Activated naive CD4-positive, alpha-beta T cell treated with anti-CD3 and anti-CD28 coated beads, Interleukin-2, amount 10 ng/mL, durations not matched to agents 7 days and 5 days (primary cell): ENCODE measurements at regions not wholly inside any gene's neighbourhood (a gene's known extent, or its start where the extent isn't known, plus 50 kb on each side); places are given as distances from the start of the nearest gene placed in this dataset.

ENCODE experiments used
- CTCF ChIA-PET: fragments of 350-600 bp; sonication (Branson Sonifier 250); formaldehyde crosslinking; loops from one replicate; lab custom pipeline; 2021; ENCODE audit warnings: antibody characterized with exemption; lab: Charles Lee
- DNase-seq: peaks from one replicate; pipeline ENCODE4 v3.0.0-alpha.2; 2020
- H3K27ac Mint-ChIP-seq: one replicate; pipeline ENCODE4 v1.8.0; 2021; ENCODE audit warnings: mild to moderate bottlenecking, moderate library complexity, mixed read lengths
- H3K27me3 Mint-ChIP-seq: one replicate; pipeline ENCODE4 v1.8.0; 2021; ENCODE audit warnings: mild to moderate bottlenecking, mixed read lengths
- H3K36me3 Mint-ChIP-seq: one replicate; pipeline ENCODE4 v1.8.0; 2021; ENCODE audit warnings: mixed read lengths
- H3K4me1 Mint-ChIP-seq: one replicate; pipeline ENCODE4 v1.8.0; 2021; ENCODE audit warnings: mixed read lengths
- H3K4me3 Mint-ChIP-seq: one replicate; pipeline ENCODE4 v1.8.0; 2021; ENCODE audit warnings: mild to moderate bottlenecking, moderate library complexity, mixed read lengths
- H3K9me3 Mint-ChIP-seq: one replicate; pipeline ENCODE4 v1.8.0; 2021; ENCODE audit warnings: mixed read lengths

GRCh38 chr1:10951961-10952360 is 60.5 kb upstream of the TARDBP start:
- Mint-ChIP-seq H3K27me3 (peaks cover 73% of the 10 kb centered on the region), H3K4me1 (no peaks in the 10 kb centered on the region), H3K4me3 (no peak overlapping the region), H3K36me3 (no peaks in the 10 kb centered on the region), H3K27ac (no peak overlapping the region), H3K9me3 (peaks cover 3% of the 10 kb centered on the region)
- CTCF ChIA-PET = interaction anchor here (1.5 kb wide), 1 partner anchor 10 kb away, joined by 4 read pairs; no protein-coding TSS in a partner anchor
- DNase-seq = no peak

- Mint-ChIP-seq H3K36me3 (no peaks in the 10 kb centered on the region), H3K9me3 (peaks cover 3% of the 10 kb centered on the region)
- CTCF ChIA-PET = no interaction called here
Observed at GRCh38 chr1:10953505-10954193, 58.8 kb upstream of the TARDBP start.

GRCh38 chr1:10957133-10957532 is 55.3 kb upstream of the TARDBP start:
- no peak for DNase-seq
- Mint-ChIP-seq H3K4me3 (no peak overlapping the region), H3K27me3 (peaks cover 67% of the 10 kb centered on the region), H3K9me3 (peaks cover 3% of the 10 kb centered on the region), H3K36me3 (no peaks in the 10 kb centered on the region), H3K4me1 (no peaks in the 10 kb centered on the region), H3K27ac (no peak overlapping the region)
- CTCF ChIA-PET = no interaction called here

More at GRCh38 chr1:10953505-10954193, 58.8 kb upstream of the TARDBP start:
- Mint-ChIP-seq H3K27ac (no peak overlapping the region), H3K4me1 (no peaks in the 10 kb centered on the region), H3K27me3 (peaks cover 65% of the 10 kb centered on the region), H3K4me3 (no peak overlapping the region)
- DNase-seq = no peak

- no peak overlapping the region for H3K27ac Mint-ChIP-seq
- no peak for DNase-seq
- peaks cover 2% of the 10 kb centered on the region for H3K9me3 Mint-ChIP-seq
- CTCF ChIA-PET = interaction anchor here (0.7 kb wide), 1 partner anchor 25 kb away, joined by 3 read pairs; no protein-coding TSS in a partner anchor
- no peaks in the 10 kb centered on the region for H3K36me3 Mint-ChIP-seq
- no peaks in the 10 kb centered on the region for H3K4me1 Mint-ChIP-seq
- H3K27me3 Mint-ChIP-seq = peaks cover 68% of the 10 kb centered on the region
- no peak overlapping the region for H3K4me3 Mint-ChIP-seq
Observed at GRCh38 chr1:10958614-10959013, 53.8 kb upstream of the TARDBP start.

GRCh38 chr1:10960411-10961299 is 51.8 kb upstream of the TARDBP start:
- Mint-ChIP-seq H3K27me3 (peaks cover 76% of the 10 kb centered on the region), H3K27ac (no peak overlapping the region), H3K36me3 (no peaks in the 10 kb centered on the region), H3K4me3 (no peak overlapping the region), H3K9me3 (no peaks in the 10 kb centered on the region), H3K4me1 (peaks cover 17% of the 10 kb centered on the region)
- peak; percentile 88 for DNase-seq
- CTCF ChIA-PET = interaction anchor here (1.0 kb wide), 1 partner anchor 457 kb away, joined by 3 read pairs; no protein-coding TSS in a partner anchor

GRCh38 chr1:10961300-10961833 is 51.1 kb upstream of the TARDBP start:
- CTCF ChIA-PET = interaction anchor here (1.0 to 1.1 kb wide), 2 partner anchors 11 to 457 kb away, joined by 3 read pairs; no protein-coding TSS in a partner anchor
- Mint-ChIP-seq H3K4me3 (no peak overlapping the region), H3K27ac (peak overlapping the region; percentile 49), H3K36me3 (no peaks in the 10 kb centered on the region), H3K27me3 (peaks cover 83% of the 10 kb centered on the region), H3K4me1 (peaks cover 23% of the 10 kb centered on the region), H3K9me3 (no peaks in the 10 kb centered on the region)
- DNase-seq = no peak

GRCh38 chr1:10962483-10962882 is 50.0 kb upstream of the TARDBP start:
- no peak for DNase-seq
- H3K9me3 Mint-ChIP-seq = no peaks in the 10 kb centered on the region
- CTCF ChIA-PET = interaction anchor here (1.1 kb wide), 1 partner anchor 13 kb away, joined by 3 read pairs; no protein-coding TSS in a partner anchor
- no peak overlapping the region for H3K27ac Mint-ChIP-seq
- no peak overlapping the region for H3K4me3 Mint-ChIP-seq
- H3K4me1 Mint-ChIP-seq = peaks cover 25% of the 10 kb centered on the region
- no peaks in the 10 kb centered on the region for H3K36me3 Mint-ChIP-seq
- H3K27me3 Mint-ChIP-seq = peaks cover 92% of the 10 kb centered on the region
